Activated CD4-positive, CD25-positive, alpha-beta regulatory T cell treated with anti-CD3 and anti-CD28 coated beads, Interleukin-2, amount 50 U/mL, for 72 hours (primary cell): ENCODE measurements at regions not wholly inside any gene's neighbourhood (a gene's known extent, or its start where the extent isn't known, plus 50 kb on each side); places are given as distances from the start of the nearest gene placed in this dataset.

Source experiments
- DNase-seq: peaks from one replicate; pipeline ENCODE4 v3.0.0; 2021

DNA sequence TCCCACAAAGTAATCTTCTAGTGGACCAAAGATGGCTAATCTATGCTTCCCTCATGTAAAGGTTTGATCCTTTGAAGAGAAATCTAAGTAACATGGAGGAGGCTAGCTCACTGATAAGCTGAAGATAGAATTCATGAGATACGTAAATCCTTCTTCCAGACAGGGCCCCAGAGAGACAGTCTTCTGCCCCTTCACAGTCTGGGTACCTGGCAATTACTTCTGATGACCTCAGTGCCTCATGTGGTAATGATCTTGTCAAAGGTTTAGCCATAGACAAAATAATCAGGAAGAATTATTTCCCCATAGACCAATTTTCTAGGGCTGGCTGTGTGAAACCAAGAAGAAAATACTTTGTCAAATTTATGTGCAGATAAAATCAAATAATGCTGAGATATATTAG, 495.8 kb downstream of the METTL4 start:
- no peak for DNase-seq

DNA sequence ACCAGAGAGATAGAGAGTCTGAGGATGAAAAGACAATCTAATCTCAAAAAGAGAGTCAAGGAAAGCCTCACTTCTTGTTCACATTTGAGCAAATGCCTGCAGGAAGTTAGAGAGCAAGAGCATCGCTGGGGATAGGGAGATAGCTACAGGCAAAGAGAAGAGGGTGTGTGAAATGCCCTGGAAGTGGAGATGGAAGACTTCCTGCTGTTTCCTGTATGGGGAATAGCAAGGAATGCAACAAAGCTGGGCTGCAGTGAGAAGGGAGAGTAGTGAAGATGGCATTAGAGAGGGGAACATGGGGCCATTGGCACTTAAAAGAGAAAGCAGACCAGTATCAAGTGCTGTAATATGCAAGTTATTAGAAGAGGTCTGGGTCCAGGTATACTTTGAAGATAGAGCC, 488.6 kb downstream of the METTL4 start:
- no peak for DNase-seq

GRCh38 chr18:2083691-2084090, 487.6 kb downstream of the METTL4 start:
- no peak for DNase-seq

- no peak for DNase-seq
Measured at GRCh38 chr18:2086439-2086838, 484.9 kb downstream of the METTL4 start.

- no peak for DNase-seq
Measured at GRCh38 chr18:2087877-2088673, 483.2 kb downstream of the METTL4 start.

- DNase-seq = no peak
Measured at GRCh38 chr18:2089396-2089795, 481.9 kb downstream of the METTL4 start.

DNA sequence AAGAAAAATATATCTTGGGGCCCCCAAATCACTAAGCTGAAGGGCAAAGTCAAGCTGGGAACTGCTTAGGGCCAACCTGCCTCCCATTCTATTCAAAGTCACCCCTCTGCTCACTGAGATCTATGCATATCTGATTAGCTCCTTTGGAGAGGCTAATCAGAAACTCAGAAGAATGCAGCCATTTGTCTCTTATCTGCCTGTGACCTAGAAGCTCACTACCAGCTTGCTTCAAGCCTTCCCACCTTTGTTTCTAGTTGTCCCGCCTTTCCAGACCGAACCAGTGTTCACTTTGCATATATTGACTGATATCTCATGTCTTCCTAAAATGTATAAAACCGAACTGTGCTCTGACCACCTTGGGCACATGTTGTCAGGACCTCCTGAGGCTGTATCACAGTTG, 479.4 kb downstream of the METTL4 start:
- no peak for DNase-seq

DNA sequence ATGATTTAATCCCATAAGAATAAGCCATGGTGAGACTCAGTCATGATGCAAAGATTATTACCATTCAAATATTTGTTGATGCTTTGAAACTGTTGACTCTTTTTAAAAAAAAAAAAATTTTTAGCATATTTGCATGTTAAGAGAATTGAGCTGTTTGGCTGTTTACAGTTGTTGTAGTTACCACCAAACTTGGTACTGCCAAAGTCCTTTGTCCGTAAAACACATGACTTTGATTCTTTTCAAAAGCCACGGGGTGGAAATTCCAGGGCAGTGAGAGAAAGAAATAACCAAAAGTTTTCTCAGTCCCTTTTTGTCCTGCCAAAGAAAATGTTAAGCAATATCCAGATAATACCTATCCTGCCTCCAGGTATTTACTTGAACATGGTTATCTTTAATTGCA, 474.8 kb downstream of the METTL4 start:
- DNase-seq = no peak

- DNase-seq = no peak
Measured at GRCh38 chr18:2100694-2101213, 470.6 kb downstream of the METTL4 start.

DNA sequence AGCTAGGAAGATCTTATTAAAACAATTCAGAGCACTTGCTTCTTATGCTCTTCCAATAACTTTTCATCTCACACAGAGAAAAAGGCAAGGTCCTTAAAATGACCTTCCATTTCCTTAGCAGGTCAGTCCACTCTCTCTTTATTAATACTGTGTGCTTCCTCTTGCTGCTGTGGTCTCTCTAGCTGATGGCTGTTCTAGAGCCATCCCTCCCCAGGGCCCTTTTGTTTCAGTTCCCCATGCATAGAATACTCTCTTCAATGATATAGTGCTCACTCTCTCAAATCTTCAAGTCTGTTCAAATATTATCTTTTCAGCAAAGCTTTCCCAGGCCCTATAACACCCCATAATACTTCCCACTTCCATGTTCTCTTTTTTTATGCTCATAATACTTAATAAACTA, 469.3 kb downstream of the METTL4 start:
- DNase-seq = no peak

DNA sequence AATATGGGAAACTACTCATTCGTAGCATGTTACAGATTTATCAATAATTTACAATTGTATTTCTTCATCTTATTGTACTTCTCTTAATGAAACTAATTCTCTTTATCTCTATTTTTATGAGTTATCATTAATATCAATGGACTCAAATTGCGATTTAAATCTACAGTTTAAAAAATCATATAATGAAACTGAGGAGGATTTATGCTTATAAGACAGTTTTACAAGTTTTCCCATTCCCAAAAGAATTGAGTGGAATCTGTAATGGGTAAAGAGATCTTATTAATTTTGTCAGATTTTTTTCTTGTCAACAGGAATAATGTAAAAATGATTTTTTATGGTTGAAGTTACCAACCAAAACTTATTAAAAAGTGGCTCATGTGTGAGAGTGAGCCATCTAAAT, 468.0 kb downstream of the METTL4 start:
- DNase-seq = no peak

- DNase-seq = peak; percentile 60
Measured at GRCh38 chr18:2104620-2105462, 466.5 kb downstream of the METTL4 start.

- no peak for DNase-seq
Measured at GRCh38 chr18:2108591-2108990, 462.7 kb downstream of the METTL4 start.

GRCh38 chr18:2111456-2111855, 459.8 kb downstream of the METTL4 start:
- no peak for DNase-seq

DNA sequence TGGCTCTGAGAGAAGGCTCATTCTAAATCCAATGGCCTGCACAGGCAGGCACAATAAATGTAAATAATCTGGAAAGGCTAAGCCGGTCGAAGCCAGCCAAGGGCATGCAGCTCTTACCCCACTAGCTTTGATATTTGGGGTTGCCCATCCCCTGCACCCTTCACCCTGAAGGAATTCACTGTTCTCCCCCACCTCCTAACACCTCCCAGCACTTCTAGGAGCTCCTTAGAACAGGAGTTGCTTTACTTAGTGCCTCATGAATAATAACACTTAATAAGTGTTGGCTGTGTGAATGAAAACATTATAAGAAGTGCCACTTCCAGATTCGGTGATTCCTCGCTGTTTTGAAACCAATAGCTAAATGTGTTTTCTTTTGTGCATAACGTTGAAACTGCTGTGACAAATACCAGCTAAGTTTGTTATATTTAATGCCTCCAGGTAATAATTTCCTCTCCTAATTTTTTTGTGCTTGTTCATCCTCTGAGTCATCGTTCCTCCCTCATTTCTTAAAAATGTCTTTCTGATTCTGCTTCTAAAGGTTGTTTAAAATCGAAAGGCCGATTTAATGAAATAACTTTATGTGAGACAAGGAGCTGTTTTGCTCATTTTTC, 458.8 kb downstream of the METTL4 start:
- DNase-seq = no peak

DNA sequence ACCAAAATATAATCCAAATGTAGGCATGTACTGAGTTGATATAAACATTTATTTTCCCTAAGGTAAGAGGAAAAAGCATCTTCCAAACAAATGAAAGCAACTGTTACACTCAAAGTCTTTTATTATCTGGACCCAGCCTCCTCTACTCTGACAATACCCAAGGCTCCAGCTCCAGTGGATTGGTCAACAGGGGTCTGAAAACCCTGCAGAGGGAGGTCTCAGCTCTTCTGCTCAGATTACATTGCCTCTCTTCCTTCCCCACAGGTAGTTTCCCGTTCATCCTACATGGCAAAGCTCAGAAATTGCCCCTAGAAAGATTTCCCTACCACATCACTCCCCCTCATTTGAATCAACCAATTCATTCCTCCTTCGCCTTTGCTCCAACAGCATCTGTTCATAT, 457.0 kb downstream of the METTL4 start:
- no peak for DNase-seq

DNA sequence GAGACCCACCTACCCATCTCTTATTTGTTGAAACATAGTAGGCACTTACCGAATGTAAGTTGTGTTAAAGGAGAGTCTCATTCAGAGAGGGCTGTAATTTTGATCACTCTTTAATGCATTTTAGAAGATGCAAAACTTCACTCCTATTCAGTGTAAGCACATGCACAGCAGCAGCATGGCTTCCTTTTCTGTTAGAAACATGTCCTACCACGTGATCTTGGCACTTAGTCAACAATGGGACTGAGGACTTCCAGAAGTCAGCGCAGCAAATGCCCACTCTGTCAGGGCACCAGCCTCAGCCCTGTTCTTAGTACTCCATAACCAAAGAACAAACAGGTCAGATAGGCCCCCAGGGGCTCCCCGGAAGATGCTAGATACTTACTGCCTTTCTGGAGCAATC, 456.5 kb downstream of the METTL4 start:
- DNase-seq = no peak

DNA sequence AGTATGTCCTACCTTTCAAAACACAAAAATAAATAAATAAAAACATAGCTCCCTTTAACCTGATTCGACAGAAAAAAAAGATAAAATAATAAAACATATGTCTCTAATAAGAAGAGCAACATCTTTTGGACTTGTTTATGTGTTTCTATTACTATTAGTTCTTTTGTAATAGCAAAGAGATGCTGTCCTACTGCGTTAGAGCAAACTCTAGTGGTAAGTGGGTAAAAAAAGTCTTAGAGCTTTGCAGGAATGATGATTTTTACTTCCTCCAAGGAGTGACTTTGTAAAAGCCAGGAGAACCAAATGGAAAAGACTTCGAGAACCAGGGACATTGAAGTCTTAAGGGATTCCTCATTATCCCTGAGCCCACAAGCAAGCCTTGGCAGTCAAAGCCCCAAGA, 450.1 kb downstream of the METTL4 start:
- no peak for DNase-seq

GRCh38 chr18:2123077-2123476, 448.2 kb downstream of the METTL4 start:
- DNase-seq = no peak

DNA sequence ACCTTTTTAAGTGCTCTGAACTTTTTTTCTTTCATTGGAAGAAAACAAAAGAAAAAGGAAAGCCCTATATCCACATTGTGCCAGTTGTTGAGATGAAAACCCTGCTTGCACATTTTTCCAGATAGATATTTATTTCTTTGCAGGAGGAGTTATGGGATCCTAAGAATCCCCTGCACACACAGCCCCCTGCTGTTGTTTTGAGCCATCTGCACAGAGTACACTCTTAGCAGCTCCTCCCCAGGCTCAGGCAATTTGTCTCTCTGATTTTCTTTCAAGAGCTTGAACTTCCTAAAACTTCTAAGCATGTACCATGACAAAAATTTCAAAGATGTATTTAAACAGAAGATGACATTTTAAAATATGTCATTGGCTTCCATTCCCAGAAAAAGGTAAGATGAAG, 436.9 kb downstream of the METTL4 start:
- no peak for DNase-seq

- DNase-seq = no peak
Measured at GRCh38 chr18:2135309-2135708, 436.0 kb downstream of the METTL4 start.

DNA sequence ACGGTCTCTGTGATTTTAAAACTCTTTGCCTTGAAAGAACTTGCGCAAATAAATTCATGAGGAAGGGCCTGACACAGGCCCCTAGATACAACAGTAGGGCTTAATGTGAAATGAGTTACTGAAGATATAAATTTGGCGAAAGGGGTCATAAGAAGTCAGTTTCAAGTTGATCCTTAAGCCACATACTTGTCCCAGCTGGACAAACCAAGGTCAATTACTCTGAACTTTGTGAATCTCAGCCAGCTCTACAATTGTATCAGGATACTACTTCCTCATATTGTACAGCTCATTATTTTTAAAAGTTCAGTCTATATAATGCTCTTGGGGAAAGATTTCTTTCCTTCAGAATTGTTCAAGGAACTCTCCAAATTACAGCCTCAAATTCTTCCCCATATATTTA, 432.8 kb downstream of the METTL4 start:
- no peak for DNase-seq

GRCh38 chr18:2139691-2140090, 431.6 kb downstream of the METTL4 start:
- DNase-seq = no peak

GRCh38 chr18:2143636-2144035, 427.7 kb downstream of the METTL4 start:
- DNase-seq = no peak
